Central memory CD8-positive, alpha-beta T cell (primary cell): ENCODE measurements at regions not wholly inside any gene's neighbourhood (a gene's known extent, or its start where the extent isn't known, plus 50 kb on each side); places are given as distances from the start of the nearest gene placed in this dataset.

Experiments used
- ATAC-seq: fragments of 150-1000 bp; cut with Tn5 transposase; replicated peaks from 2 replicates; pipeline ENCODE4 v1.10.0; 2022; ENCODE audit warnings: mild to moderate bottlenecking, moderate FRiP score, moderate number of reproducible peaks; ENCODE audit not compliant: poor library complexity, severe bottlenecking; ENCODE audit errors: extremely low read depth
- DNase-seq, 2 donors: peaks; one replicate each; pipeline ENCODE4 v3.0.0; 2021; ENCODE audit warnings: low spot score in 2 of 2
- H3K27ac Mint-ChIP-seq: one replicate; pipeline ENCODE4 v1.8.0; 2022; ENCODE audit warnings: low read depth, mild to moderate bottlenecking, moderate library complexity, mixed read lengths
- H3K27me3 Mint-ChIP-seq: one replicate; pipeline ENCODE4 v1.8.0; 2022; ENCODE audit warnings: mixed read lengths
- H3K36me3 Mint-ChIP-seq: one replicate; pipeline ENCODE4 v1.8.0; 2022; ENCODE audit warnings: mild to moderate bottlenecking, moderate library complexity, mixed read lengths; ENCODE audit not compliant: insufficient read depth
- H3K4me1 Mint-ChIP-seq: one replicate; pipeline ENCODE4 v1.8.0; 2022; ENCODE audit warnings: mixed read lengths
- H3K4me3 Mint-ChIP-seq: one replicate; pipeline ENCODE4 v1.8.0; 2022; ENCODE audit warnings: mild to moderate bottlenecking, moderate library complexity, mixed read lengths
- H3K9me3 Mint-ChIP-seq: one replicate; pipeline ENCODE4 v1.8.0; 2022; ENCODE audit warnings: mixed read lengths

- Mint-ChIP-seq H3K27ac (no peak overlapping the region), H3K36me3 (no peaks in the 10 kb centered on the region), H3K27me3 (no peaks in the 10 kb centered on the region), H3K4me3 (no peak overlapping the region), H3K9me3 (peaks cover 20% of the 10 kb centered on the region), H3K4me1 (no peaks in the 10 kb centered on the region)
- ATAC-seq (no peak), DNase-seq (no peak)
These were observed 1137.8 kb downstream of the CDH18 start for GRCh38 chr5:18850216-18850615.

GRCh38 chr5:18872978-18873377 is 1115.0 kb downstream of the CDH18 start:
- ATAC-seq = no peak
- Mint-ChIP-seq H3K27me3 (no peaks in the 10 kb centered on the region), H3K36me3 (no peaks in the 10 kb centered on the region), H3K4me1 (no peaks in the 10 kb centered on the region), H3K9me3 (no peaks in the 10 kb centered on the region), H3K4me3 (no peak overlapping the region), H3K27ac (no peak overlapping the region)
- DNase-seq = no peak

GRCh38 chr5:18876565-18876964 is 1111.4 kb downstream of the CDH18 start:
- Mint-ChIP-seq H3K27me3 (no peaks in the 10 kb centered on the region), H3K4me1 (no peaks in the 10 kb centered on the region), H3K4me3 (no peak overlapping the region), H3K36me3 (no peaks in the 10 kb centered on the region), H3K9me3 (peaks cover 6% of the 10 kb centered on the region), H3K27ac (no peak overlapping the region)
- DNase-seq (no peak), ATAC-seq (no peak)

DNA sequence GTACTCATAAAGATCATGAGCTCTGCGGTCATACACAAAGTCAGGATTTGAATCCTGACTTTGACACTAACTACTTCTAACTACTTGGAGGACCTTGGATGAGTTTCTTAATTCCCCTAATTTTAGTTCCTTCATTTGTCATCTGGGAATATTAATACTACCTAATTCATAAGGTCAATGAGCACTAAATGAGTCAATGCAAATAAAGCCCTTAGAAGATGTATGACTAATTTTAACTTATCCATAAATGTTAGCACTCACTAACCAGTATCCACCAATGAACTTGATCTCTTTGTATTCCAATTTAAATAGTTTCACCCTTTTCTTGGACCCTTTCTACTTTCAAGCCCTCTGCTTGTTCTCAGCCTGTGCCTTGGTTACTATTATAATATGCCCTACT is 1106.4 kb downstream of the CDH18 start:
- DNase-seq = no peak
- H3K27me3 Mint-ChIP-seq = no peaks in the 10 kb centered on the region
- no peak overlapping the region for H3K27ac Mint-ChIP-seq
- no peak overlapping the region for H3K4me3 Mint-ChIP-seq
- no peaks in the 10 kb centered on the region for H3K4me1 Mint-ChIP-seq
- no peak for ATAC-seq
- no peaks in the 10 kb centered on the region for H3K36me3 Mint-ChIP-seq
- peaks cover 11% of the 10 kb centered on the region for H3K9me3 Mint-ChIP-seq

GRCh38 chr5:18882154-18882553 is 1105.8 kb downstream of the CDH18 start:
- Mint-ChIP-seq H3K27me3 (no peaks in the 10 kb centered on the region), H3K9me3 (peaks cover 11% of the 10 kb centered on the region), H3K4me1 (no peaks in the 10 kb centered on the region), H3K27ac (no peak overlapping the region), H3K36me3 (no peaks in the 10 kb centered on the region), H3K4me3 (no peak overlapping the region)
- ATAC-seq (no peak), DNase-seq (no peak)

DNA sequence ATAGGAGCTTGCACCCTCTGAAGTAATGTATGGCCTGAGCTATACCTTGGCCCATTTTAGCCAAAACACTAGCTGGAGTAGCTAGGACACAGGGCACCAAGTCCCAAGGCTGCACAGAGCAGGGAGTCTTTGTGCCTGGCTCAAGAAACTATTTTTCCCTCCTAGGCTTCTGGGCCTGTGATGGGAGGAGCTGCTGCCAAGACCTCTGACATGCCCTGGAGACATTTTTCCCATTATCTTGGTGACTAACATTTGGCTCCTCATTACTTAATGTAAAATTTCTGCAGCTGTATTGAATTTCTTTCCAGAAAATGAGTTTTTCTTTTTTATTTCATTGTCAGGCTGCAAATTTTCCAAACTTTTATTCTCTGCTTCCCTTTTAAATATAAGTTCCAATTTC is 1099.2 kb downstream of the CDH18 start:
- no peaks in the 10 kb centered on the region for H3K36me3 Mint-ChIP-seq
- no peak overlapping the region for H3K27ac Mint-ChIP-seq
- peaks cover 32% of the 10 kb centered on the region for H3K9me3 Mint-ChIP-seq
- no peaks in the 10 kb centered on the region for H3K4me1 Mint-ChIP-seq
- no peak overlapping the region for H3K4me3 Mint-ChIP-seq
- DNase-seq (no peak), ATAC-seq (no peak)
- H3K27me3 Mint-ChIP-seq = no peaks in the 10 kb centered on the region

DNA sequence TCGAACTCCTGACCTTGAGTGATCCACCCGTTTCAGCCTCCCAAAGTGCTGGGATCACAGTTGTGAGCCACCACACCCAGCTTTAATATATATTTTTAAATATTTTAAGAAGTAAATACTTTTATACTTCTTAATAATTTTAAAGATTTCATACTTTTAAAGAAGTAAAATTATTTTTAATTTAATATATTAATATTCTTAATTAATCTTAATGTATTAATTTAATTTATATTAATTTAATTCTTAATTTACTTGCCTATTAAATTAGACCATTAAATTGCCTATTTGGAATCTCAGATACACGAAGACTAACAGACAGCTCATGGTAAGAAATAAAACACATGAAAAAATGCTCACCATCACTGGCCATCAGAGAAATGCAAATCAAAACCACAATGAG is 1087.4 kb downstream of the CDH18 start:
- H3K27me3 Mint-ChIP-seq = no peaks in the 10 kb centered on the region
- no peak overlapping the region for H3K4me3 Mint-ChIP-seq
- DNase-seq = no peak
- no peaks in the 10 kb centered on the region for H3K4me1 Mint-ChIP-seq
- peaks cover 3% of the 10 kb centered on the region for H3K9me3 Mint-ChIP-seq
- no peak for ATAC-seq
- H3K27ac Mint-ChIP-seq = no peak overlapping the region
- no peaks in the 10 kb centered on the region for H3K36me3 Mint-ChIP-seq

- Mint-ChIP-seq H3K36me3 (no peaks in the 10 kb centered on the region), H3K27ac (no peak overlapping the region), H3K27me3 (no peaks in the 10 kb centered on the region), H3K9me3 (peaks cover 17% of the 10 kb centered on the region), H3K4me1 (no peaks in the 10 kb centered on the region), H3K4me3 (no peak overlapping the region)
- no peak for ATAC-seq
- DNase-seq = no peak
These were observed 1067.0 kb downstream of the CDH18 start for GRCh38 chr5:18920966-18921365.

- no peak for ATAC-seq
- no peaks in the 10 kb centered on the region for H3K27me3 Mint-ChIP-seq
- H3K27ac Mint-ChIP-seq = no peak overlapping the region
- DNase-seq = no peak
- H3K9me3 Mint-ChIP-seq = peaks cover 11% of the 10 kb centered on the region
- no peak overlapping the region for H3K4me3 Mint-ChIP-seq
- H3K36me3 Mint-ChIP-seq = no peaks in the 10 kb centered on the region
- H3K4me1 Mint-ChIP-seq = no peaks in the 10 kb centered on the region
These were observed 1055.9 kb downstream of the CDH18 start for GRCh38 chr5:18932081-18932480.

DNA sequence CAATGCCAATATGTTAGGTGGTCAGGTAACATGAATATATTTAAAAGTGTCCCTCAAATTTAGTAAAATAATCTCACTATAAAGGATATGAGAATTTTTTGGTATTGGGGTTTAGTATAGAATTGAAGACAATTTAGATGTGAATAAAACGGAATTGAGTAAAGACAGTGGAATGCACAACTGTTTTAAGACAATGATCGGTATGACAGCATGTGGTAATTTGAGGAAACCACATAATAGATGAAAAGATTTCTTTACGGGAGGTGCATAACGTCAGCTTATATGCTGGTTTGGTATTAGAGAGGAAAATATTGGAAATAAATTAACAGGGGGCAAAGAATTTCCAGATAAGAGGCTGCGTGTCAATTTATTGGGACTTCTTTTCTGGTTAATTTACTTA is 1043.2 kb downstream of the CDH18 start:
- H3K9me3 Mint-ChIP-seq = peaks cover 11% of the 10 kb centered on the region
- no peak overlapping the region for H3K27ac Mint-ChIP-seq
- H3K4me1 Mint-ChIP-seq = no peaks in the 10 kb centered on the region
- DNase-seq (no peak), ATAC-seq (no peak)
- H3K4me3 Mint-ChIP-seq = no peak overlapping the region
- no peaks in the 10 kb centered on the region for H3K27me3 Mint-ChIP-seq
- H3K36me3 Mint-ChIP-seq = no peaks in the 10 kb centered on the region

GRCh38 chr5:18954239-18954638 is 1033.8 kb downstream of the CDH18 start:
- Mint-ChIP-seq H3K4me1 (no peaks in the 10 kb centered on the region), H3K36me3 (peaks cover 2% of the 10 kb centered on the region), H3K27me3 (no peaks in the 10 kb centered on the region), H3K9me3 (peaks cover 5% of the 10 kb centered on the region), H3K27ac (no peak overlapping the region), H3K4me3 (no peak overlapping the region)
- DNase-seq = no peak
- no peak for ATAC-seq

DNA sequence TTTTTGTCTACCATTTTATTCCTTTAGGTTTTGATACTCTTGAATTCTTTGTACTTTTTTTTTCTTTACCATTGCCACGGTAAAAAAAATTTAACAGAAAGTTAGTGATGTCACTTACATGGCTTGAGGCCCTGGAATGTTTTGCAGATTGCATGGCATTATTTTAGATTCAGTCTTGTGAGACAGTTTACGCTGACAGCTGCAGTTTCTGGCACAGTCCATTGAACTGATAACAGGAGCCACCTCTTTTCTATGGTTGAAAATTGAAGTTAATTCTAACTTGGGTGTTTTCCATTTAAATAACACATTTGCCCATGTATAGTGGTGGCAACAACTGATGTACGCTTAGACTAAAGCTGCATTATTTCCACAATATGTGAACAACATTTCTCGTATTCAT is 1028.5 kb downstream of the CDH18 start:
- H3K9me3 Mint-ChIP-seq = peaks cover 4% of the 10 kb centered on the region

GRCh38 chr5:18961234-18961633 is 1026.8 kb downstream of the CDH18 start:
- no peaks in the 10 kb centered on the region for H3K27me3 Mint-ChIP-seq
- no peaks in the 10 kb centered on the region for H3K4me1 Mint-ChIP-seq
- DNase-seq (no peak), ATAC-seq (no peak)
- H3K9me3 Mint-ChIP-seq = peaks cover 8% of the 10 kb centered on the region
- peaks cover 2% of the 10 kb centered on the region for H3K36me3 Mint-ChIP-seq
- H3K27ac Mint-ChIP-seq = no peak overlapping the region
- H3K4me3 Mint-ChIP-seq = no peak overlapping the region

More for the DNA sequence above, 1028.5 kb downstream of the CDH18 start:
- H3K4me1 Mint-ChIP-seq = no peaks in the 10 kb centered on the region
- H3K36me3 Mint-ChIP-seq = peaks cover 2% of the 10 kb centered on the region
- H3K27ac Mint-ChIP-seq = no peak overlapping the region
- ATAC-seq (no peak), DNase-seq (no peak)
- no peaks in the 10 kb centered on the region for H3K27me3 Mint-ChIP-seq
- H3K4me3 Mint-ChIP-seq = no peak overlapping the region

GRCh38 chr5:18965893-18966292 is 1022.1 kb downstream of the CDH18 start:
- Mint-ChIP-seq H3K36me3 (no peaks in the 10 kb centered on the region), H3K27me3 (no peaks in the 10 kb centered on the region), H3K9me3 (peaks cover 11% of the 10 kb centered on the region), H3K4me1 (no peaks in the 10 kb centered on the region), H3K27ac (no peak overlapping the region), H3K4me3 (no peak overlapping the region)
- no peak for DNase-seq
- ATAC-seq = no peak
